Right lobe of liver (tissue), 4 donors: ENCODE measurements at regions not wholly inside any gene's neighbourhood (a gene's known extent, or its start where the extent isn't known, plus 50 kb on each side); places are given as distances from the start of the nearest gene placed in this dataset.

Experiments used
- CTCF ChIP-seq, 4 donors: fragments of 200-600 bp in 3 of 4; fragments of 450-650 bp in 1 of 4; IDR thresholded peaks; one replicate each; pipeline versions ENCODE4 v1.5.1 to v1.8.0; 2016 to 2022; ENCODE audit warnings: antibody characterized with exemption in 4 of 4, mild to moderate bottlenecking in 2 of 4
- POLR2A ChIP-seq: fragments of 450-650 bp; IDR thresholded peaks from one replicate; pipeline ENCODE4 v1.6.1; 2017; ENCODE audit warnings: antibody characterized with exemption, mild to moderate bottlenecking
- donor health status: DM: no; HTN: no; CAD: no.
- donor health status: DM: no; HTN: no; CAD: no.
- donor health status: DM: no; HTN: yes; CAD: no.

GRCh38 chr10:131609176-131609575 is 291.6 kb upstream of the PPP2R2D start:
- no peak for TF ChIP-seq CTCF (IDR thresholded peaks at IDR 0.05)
- TF ChIP-seq POLR2A: no peak
